ENCODE measurements at regions not wholly inside any gene's neighbourhood (a gene's known extent, or its start where the extent isn't known, plus 50 kb on each side); places are given as distances from the start of the nearest gene placed in this dataset.

DNA sequence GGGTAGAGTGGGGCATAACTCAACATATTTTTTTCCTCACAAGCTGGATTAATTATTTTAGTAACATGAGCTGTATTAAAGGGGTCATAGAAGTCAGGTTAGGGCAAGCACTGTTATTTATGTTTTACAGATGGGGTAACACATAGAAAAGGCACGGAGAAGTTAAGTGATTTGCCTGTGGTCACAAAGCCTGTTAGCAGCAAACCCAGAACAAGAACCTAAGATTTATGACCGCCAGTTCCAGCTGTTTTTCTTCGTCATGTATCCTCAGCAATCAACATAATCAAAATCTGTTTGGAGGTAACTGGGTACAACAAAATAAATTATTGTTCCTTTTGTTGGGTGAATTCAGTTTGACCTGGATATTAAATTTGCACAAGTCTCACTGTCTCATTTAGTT is 57.2 kb upstream of the BET1 start:
- TF ChIP-seq, protein P1, sequence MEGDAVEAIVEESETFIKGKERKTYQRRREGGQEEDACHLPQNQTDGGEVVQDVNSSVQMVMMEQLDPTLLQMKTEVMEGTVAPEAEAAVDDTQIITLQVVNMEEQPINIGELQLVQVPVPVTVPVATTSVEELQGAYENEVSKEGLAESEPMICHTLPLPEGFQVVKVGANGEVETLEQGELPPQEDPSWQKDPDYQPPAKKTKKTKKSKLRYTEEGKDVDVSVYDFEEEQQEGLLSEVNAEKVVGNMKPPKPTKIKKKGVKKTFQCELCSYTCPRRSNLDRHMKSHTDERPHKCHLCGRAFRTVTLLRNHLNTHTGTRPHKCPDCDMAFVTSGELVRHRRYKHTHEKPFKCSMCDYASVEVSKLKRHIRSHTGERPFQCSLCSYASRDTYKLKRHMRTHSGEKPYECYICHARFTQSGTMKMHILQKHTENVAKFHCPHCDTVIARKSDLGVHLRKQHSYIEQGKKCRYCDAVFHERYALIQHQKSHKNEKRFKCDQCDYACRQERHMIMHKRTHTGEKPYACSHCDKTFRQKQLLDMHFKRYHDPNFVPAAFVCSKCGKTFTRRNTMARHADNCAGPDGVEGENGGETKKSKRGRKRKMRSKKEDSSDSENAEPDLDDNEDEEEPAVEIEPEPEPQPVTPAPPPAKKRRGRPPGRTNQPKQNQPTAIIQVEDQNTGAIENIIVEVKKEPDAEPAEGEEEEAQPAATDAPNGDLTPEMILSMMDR (IDR thresholded peaks at IDR 0.05) = no peak
- intact Hi-C loops (cut with DNase I) = no loop called here
- H3K4me1 ChIP-seq = no peaks in the 10 kb centered on the region
- H3K9me3 ChIP-seq = no peaks in the 10 kb centered on the region
- DNase-seq (no peak), ATAC-seq (no peak)
- H3K36me3 ChIP-seq = no peaks in the 10 kb centered on the region
- H3K27ac ChIP-seq = no peak overlapping the region
- H3K4me3 ChIP-seq = no peak overlapping the region
- H3K27me3 ChIP-seq = no peaks in the 10 kb centered on the region

DNA sequence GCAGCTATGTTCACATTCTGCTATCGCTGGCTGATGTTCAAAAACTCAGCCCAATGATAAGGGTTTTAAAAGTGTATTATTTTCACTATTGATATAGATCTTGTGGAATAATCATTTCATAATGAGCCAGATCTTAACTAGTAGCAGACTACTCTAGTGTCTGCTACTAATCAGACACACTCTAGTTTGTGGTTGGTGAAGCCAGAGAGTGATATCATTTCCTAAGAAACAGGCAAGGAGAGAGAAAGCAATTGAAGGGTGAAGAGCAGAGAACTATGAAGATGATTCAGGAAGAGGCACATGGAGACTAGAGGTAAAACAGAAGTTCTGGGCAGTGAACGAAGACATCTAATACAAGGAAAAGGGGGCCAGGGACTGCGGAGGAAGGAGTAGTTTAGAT is 58.2 kb upstream of the BET1 start:
- TF ChIP-seq, protein P1 (IDR thresholded peaks at IDR 0.05) = no peak
- intact Hi-C loops (cut with DNase I) = no loop called here
- Histone ChIP-seq H3K4me1 (no peaks in the 10 kb centered on the region), H3K27me3 (no peaks in the 10 kb centered on the region), H3K36me3 (no peaks in the 10 kb centered on the region), H3K27ac (no peak overlapping the region), H3K4me3 (no peak overlapping the region), H3K9me3 (no peaks in the 10 kb centered on the region)
- ATAC-seq (no peak), DNase-seq (no peak)

DNA sequence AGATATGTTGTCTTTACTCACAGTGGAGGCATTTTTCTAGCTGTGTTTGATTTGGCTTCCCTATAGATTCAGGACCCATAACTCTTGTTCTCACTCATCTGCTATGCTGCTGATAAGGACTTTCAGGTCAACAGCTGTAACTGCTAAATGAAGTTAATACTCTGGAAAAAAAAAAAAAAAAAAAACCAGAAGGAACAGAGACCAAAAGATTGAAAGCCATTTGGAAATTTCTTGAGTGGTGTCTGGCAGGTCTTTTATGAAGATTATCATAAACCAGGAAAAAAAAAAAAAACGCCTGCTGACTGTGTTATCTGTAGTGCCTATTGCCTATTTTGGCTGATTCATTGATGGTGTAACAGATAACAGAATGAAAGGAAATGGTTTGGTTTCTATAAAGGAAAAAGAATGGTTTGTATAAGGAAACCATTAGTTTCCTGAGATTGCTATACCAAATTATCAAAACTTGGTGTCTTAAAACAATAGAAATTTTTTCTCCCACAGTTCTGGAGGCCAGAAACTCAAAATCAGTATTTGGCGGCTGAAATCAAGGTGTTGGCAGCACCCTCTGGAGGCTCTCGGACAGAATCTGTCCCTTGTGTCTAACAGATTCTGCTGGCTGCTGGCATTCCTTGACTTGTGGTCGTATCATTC is 60.5 kb upstream of the BET1 start:
- Histone ChIP-seq H3K36me3 (no peaks in the 10 kb centered on the region), H3K27me3 (no peaks in the 10 kb centered on the region), H3K4me3 (no peak overlapping the region), H3K9me3 (no peaks in the 10 kb centered on the region), H3K4me1 (no peaks in the 10 kb centered on the region), H3K27ac (no peak overlapping the region)
- TF ChIP-seq, protein P1 (IDR thresholded peaks at IDR 0.05) = no peak
- no peak for DNase-seq
- intact Hi-C loops (cut with DNase I) = no loop called here
- ATAC-seq = no peak

DNA sequence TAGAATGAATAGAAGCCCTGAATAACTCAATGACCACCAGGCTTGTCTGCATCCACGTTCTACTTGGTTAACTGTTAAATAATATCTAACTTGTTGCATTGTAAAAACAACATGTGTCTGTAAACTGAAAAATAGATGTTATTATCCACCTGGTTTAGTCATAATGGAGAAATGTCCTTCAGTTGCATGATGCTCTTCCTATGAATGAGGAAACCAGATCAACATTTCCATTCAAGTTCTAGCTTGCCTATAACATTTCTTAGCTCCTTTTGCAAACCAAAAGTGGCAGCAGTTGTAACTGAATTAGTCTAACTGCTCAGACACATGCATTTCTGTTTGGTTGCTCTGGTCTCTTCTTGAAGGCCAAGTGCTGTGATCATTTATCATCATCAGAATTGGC is 62.9 kb upstream of the BET1 start:
- no peaks in the 10 kb centered on the region for H3K9me3 ChIP-seq
- intact Hi-C loops (cut with DNase I) = no loop called here
- TF ChIP-seq, protein P1 (IDR thresholded peaks at IDR 0.05) = no peak
- no peaks in the 10 kb centered on the region for H3K36me3 ChIP-seq
- no peaks in the 10 kb centered on the region for H3K27me3 ChIP-seq
- no peak overlapping the region for H3K4me3 ChIP-seq
- ATAC-seq (no peak), DNase-seq (no peak)
- no peak overlapping the region for H3K27ac ChIP-seq
- no peaks in the 10 kb centered on the region for H3K4me1 ChIP-seq

DNA sequence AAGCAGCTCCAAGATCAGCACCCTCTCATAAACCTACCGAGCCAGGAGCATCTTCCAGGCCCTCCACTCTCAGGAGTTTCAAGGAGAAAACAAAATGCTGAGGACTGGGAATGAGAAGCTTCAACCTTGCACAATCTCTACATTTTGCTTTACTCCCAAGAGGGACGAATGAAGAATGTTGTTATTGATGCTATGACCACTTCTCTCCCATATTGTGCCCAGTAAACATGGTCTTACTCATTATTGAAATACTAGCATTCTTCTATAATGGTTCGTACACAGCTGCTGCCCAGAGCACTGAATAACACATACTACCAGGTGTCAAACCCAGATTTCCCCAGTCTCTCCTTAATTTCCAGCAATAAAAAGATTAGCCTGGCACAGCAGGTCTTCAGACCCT is 63.4 kb upstream of the BET1 start:
- Histone ChIP-seq H3K27me3 (no peaks in the 10 kb centered on the region), H3K4me3 (no peak overlapping the region), H3K36me3 (no peaks in the 10 kb centered on the region), H3K27ac (no peak overlapping the region), H3K9me3 (no peaks in the 10 kb centered on the region), H3K4me1 (no peaks in the 10 kb centered on the region)
- ATAC-seq (no peak), DNase-seq (no peak)
- TF ChIP-seq, protein P1 (IDR thresholded peaks at IDR 0.05) = no peak
- intact Hi-C loops (cut with DNase I) = no loop called here
